GM23338 (cell line): ENCODE measurements at regions not wholly inside any gene's neighbourhood (a gene's known extent, or its start where the extent isn't known, plus 50 kb on each side); places are given as distances from the start of the nearest gene placed in this dataset.

Source experiments
- CREB1 ChIP-seq: fragments of 250-450 bp; sonication (Bioruptor Pico); IDR thresholded peaks from 2 replicates; pipeline ENCODE4 v1.5.0; 2020; ENCODE audit warnings: low read depth, mild to moderate bottlenecking, moderate library complexity
- CTCF ChIP-seq, 2 experiments: fragments of 200-600 bp in 1 of 2; sonication (generic) in 1 of 2; conservative IDR thresholded peaks; 2 replicates each; pipeline versions ENCODE4 v1.5.1 to v1.6.1; 2016 to 2017; ENCODE audit warnings: antibody characterized with exemption in 2 of 2, low read depth in 2 of 2, mild to moderate bottlenecking in 2 of 2, moderate library complexity in 1 of 2
- ETS1 ChIP-seq: IDR thresholded peaks from 2 replicates; pipeline ENCODE4 v1.6.1; 2016; ENCODE audit warnings: antibody characterized with exemption
- EZH2 ChIP-seq: fragments of 200-600 bp; sonication (generic); IDR thresholded peaks from one replicate; pipeline ENCODE4 v1.8.0; 2017; ENCODE audit warnings: antibody characterized with exemption, mild to moderate bottlenecking, low read depth; ENCODE audit not compliant: unreplicated experiment
- EZH2phosphoT487 ChIP-seq: fragments of 200-600 bp; sonication (generic); IDR thresholded peaks from one replicate; pipeline ENCODE4 v1.8.1; 2018; ENCODE audit warnings: antibody characterized with exemption; ENCODE audit not compliant: unreplicated experiment
- JUNB ChIP-seq: IDR thresholded peaks from one replicate; pipeline ENCODE4 v1.6.1; 2016; ENCODE audit warnings: antibody characterized with exemption; ENCODE audit not compliant: unreplicated experiment
- POLR2AphosphoS5 ChIP-seq: IDR thresholded peaks from 2 replicates; pipeline ENCODE4 v1.6.1; 2016; ENCODE audit warnings: antibody characterized with exemption, low read depth
- REST ChIP-seq: IDR thresholded peaks from one replicate; pipeline ENCODE4 v1.6.1; 2018; ENCODE audit warnings: antibody characterized with exemption; ENCODE audit not compliant: unreplicated experiment
- STAT1 ChIP-seq: IDR thresholded peaks from one replicate; pipeline ENCODE4 v1.6.1; 2016; ENCODE audit warnings: antibody characterized with exemption; ENCODE audit not compliant: unreplicated experiment
- ZNF331 ChIP-seq: fragments of 250-450 bp; sonication (Bioruptor Pico); IDR thresholded peaks from 2 replicates; pipeline ENCODE4 v1.5.0; 2020; ENCODE audit warnings: low read depth, mild to moderate bottlenecking, moderate library complexity
- ZNF462 ChIP-seq: fragments of 250-450 bp; sonication (Bioruptor Pico); IDR thresholded peaks from 2 replicates; pipeline ENCODE4 v1.5.0; 2020; ENCODE audit warnings: mild to moderate bottlenecking, moderate library complexity

- TF ChIP-seq CTCF (conservative IDR thresholded peaks at IDR 0.05; ENCODE audit: low read depth in 2 of 2) (no peak), EZH2phosphoT487 (no peak), EZH2 (no peak), POLR2AphosphoS5 (no peak), STAT1 (no peak), JUNB (no peak), ZNF331 (no peak), REST (no peak), CREB1 (no peak), ETS1 (no peak), ZNF462 (no peak)
These were observed 428.2 kb downstream of the TLL1 start for GRCh38 chr4:166301266-166301665.
